ENCODE measurements at regions not wholly inside any gene's neighbourhood (a gene's known extent, or its start where the extent isn't known, plus 50 kb on each side); places are given as distances from the start of the nearest gene placed in this dataset.
A peak's percentile ranks its signal among the peaks of the same experiment; 100 is the strongest.

GRCh38 chr2:131417886-131418285, 53.9 kb upstream of the RAB6D start:
- Histone ChIP-seq H3K4me1 (no peaks in the 10 kb centered on the region), H3K27ac (no peak overlapping the region), H3K36me3 (no peaks in the 10 kb centered on the region), H3K27me3 (peaks cover 0 to 53% (median 27%) of the 10 kb centered on the region in 7 donors), H3K9me3 (no peaks in the 10 kb centered on the region), H3K4me3 (no peak overlapping the region)
- intact Hi-C loops (cut with DNase I) = loop anchor here in 7 of 10 donors (10.0 kb wide), 6 partner anchors 77 to 387 kb away; partner anchors contain the start of gene MZT2A (in 1 of the 7)
- DNase-seq = no peak
- 66 to 96% methylated on average over 2 of the region's 2 CpGs for WGBS, 2 donors
- TF ChIP-seq, protein P1, sequence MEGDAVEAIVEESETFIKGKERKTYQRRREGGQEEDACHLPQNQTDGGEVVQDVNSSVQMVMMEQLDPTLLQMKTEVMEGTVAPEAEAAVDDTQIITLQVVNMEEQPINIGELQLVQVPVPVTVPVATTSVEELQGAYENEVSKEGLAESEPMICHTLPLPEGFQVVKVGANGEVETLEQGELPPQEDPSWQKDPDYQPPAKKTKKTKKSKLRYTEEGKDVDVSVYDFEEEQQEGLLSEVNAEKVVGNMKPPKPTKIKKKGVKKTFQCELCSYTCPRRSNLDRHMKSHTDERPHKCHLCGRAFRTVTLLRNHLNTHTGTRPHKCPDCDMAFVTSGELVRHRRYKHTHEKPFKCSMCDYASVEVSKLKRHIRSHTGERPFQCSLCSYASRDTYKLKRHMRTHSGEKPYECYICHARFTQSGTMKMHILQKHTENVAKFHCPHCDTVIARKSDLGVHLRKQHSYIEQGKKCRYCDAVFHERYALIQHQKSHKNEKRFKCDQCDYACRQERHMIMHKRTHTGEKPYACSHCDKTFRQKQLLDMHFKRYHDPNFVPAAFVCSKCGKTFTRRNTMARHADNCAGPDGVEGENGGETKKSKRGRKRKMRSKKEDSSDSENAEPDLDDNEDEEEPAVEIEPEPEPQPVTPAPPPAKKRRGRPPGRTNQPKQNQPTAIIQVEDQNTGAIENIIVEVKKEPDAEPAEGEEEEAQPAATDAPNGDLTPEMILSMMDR (IDR thresholded peaks at IDR 0.05) = no peak
- no peak for ATAC-seq

- Histone ChIP-seq H3K36me3 (no peaks in the 10 kb centered on the region), H3K4me3 (no peak overlapping the region), H3K4me1 (no peaks in the 10 kb centered on the region), H3K9me3 (no peaks in the 10 kb centered on the region), H3K27ac (no peak overlapping the region), H3K27me3 (peaks cover 0 to 57% (median 40%) of the 10 kb centered on the region in 7 donors)
- TF ChIP-seq, protein P1 (IDR thresholded peaks at IDR 0.05) = no peak
- DNase-seq = no peak
- ATAC-seq = peak in 1 of 8 donors; percentile 15
- intact Hi-C loops (cut with DNase I) = loop anchor here in 9 of 10 donors (5.0 to 10.0 kb wide), 9 partner anchors 81 to 391 kb away; partner anchors contain the start of gene MZT2A (in 1 of the 9)
- WGBS, 2 donors = 74 to 75% methylated on average over 2 of the region's 2 CpGs
These were observed 49.8 kb upstream of the RAB6D start for GRCh38 chr2:131413785-131414184.
